ENCODE measurements at regions not wholly inside any gene's neighbourhood (a gene's known extent, or its start where the extent isn't known, plus 50 kb on each side); places are given as distances from the start of the nearest gene placed in this dataset.

DNA sequence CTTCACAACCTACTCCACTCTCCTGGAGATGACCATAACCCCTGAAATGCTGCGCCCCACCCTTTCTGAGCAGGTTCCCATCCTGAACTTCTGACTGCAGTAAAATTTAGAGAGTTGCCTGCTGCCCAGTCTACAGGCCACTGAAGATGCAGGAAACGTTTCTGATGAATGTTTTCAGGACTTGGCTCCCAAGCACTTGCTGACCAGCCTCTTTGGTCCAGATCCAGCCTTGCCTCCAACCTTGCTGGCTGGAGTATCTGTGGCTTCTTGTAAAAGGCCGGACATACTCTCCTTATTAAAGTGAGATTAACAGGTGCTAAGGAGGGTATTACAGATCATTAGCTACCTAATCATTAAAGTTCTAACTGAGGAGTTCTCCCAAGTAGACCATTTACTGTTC is 70.3 kb upstream of the STXBP6 start:
- TF ChIP-seq, protein P1, sequence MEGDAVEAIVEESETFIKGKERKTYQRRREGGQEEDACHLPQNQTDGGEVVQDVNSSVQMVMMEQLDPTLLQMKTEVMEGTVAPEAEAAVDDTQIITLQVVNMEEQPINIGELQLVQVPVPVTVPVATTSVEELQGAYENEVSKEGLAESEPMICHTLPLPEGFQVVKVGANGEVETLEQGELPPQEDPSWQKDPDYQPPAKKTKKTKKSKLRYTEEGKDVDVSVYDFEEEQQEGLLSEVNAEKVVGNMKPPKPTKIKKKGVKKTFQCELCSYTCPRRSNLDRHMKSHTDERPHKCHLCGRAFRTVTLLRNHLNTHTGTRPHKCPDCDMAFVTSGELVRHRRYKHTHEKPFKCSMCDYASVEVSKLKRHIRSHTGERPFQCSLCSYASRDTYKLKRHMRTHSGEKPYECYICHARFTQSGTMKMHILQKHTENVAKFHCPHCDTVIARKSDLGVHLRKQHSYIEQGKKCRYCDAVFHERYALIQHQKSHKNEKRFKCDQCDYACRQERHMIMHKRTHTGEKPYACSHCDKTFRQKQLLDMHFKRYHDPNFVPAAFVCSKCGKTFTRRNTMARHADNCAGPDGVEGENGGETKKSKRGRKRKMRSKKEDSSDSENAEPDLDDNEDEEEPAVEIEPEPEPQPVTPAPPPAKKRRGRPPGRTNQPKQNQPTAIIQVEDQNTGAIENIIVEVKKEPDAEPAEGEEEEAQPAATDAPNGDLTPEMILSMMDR (IDR thresholded peaks at IDR 0.05) = no peak
- TF ChIP-seq POLR2A (IDR thresholded peaks at IDR 0.05; ENCODE audit: low read depth) = no peak
- TF ChIP-seq POLR2AphosphoS5 (IDR thresholded peaks at IDR 0.05) = no peak
- TF ChIP-seq EP300 (IDR thresholded peaks at IDR 0.05) = no peak

Measured in esophagus muscularis mucosa (tissue), 4 donors.